Astrocyte of the spinal cord (primary cell): ENCODE measurements at regions not wholly inside any gene's neighbourhood (a gene's known extent, or its start where the extent isn't known, plus 50 kb on each side); places are given as distances from the start of the nearest gene placed in this dataset.

Experiments
- DNase-seq: peaks from one replicate; pipeline ENCODE4 v3.0.0; 2011; ENCODE audit warnings: low read depth, low spot score
- H3K4me3 ChIP-seq: 2 replicates; pipeline ENCODE4 v1.5.1; 2011; ENCODE audit warnings: low read depth, mild to moderate bottlenecking, low read length, moderate library complexity
- CTCF ChIP-seq: IDR thresholded peaks from 2 replicates; pipeline ENCODE4 v1.5.1; 2012; ENCODE audit warnings: low read depth, mild to moderate bottlenecking, low read length, inconsistent platforms
- in situ Hi-C: cut with HindIII; loops from 2 replicates; pipeline ENCODE4 v1.10.0; 2017; ENCODE audit warnings: low sequenced_read_pairs

GRCh38 chr4:20386906-20387305, 135.2 kb downstream of the SLIT2 start:
- H3K4me3 ChIP-seq: no peak overlapping the region
- in situ Hi-C loops: no loop called here
- no peak for TF ChIP-seq CTCF
- no peak for DNase-seq

GRCh38 chr4:20391198-20391597, 139.5 kb downstream of the SLIT2 start:
- TF ChIP-seq CTCF: no peak
- in situ Hi-C loops: no loop called here
- DNase-seq: peak; percentile 50
- H3K4me3 ChIP-seq: no peak overlapping the region

- no peak for TF ChIP-seq CTCF
- in situ Hi-C loops: no loop called here
- H3K4me3 ChIP-seq: no peak overlapping the region
- no peak for DNase-seq
Observed at GRCh38 chr4:20391912-20392311, 140.2 kb downstream of the SLIT2 start.

- H3K4me3 ChIP-seq: no peak overlapping the region
- in situ Hi-C loops: no loop called here
- peak; percentile 50 for DNase-seq
- TF ChIP-seq CTCF: no peak
Observed at GRCh38 chr4:20393486-20394100, 141.9 kb downstream of the SLIT2 start.

GRCh38 chr4:20394512-20394911, 142.8 kb downstream of the SLIT2 start:
- no peak overlapping the region for H3K4me3 ChIP-seq
- in situ Hi-C loops: no loop called here
- TF ChIP-seq CTCF: no peak
- no peak for DNase-seq

- H3K4me3 ChIP-seq: no peak overlapping the region
- TF ChIP-seq CTCF: peak; percentile 67
- in situ Hi-C loops: no loop called here
Observed at GRCh38 chr4:20395160-20395773, 143.6 kb downstream of the SLIT2 start.

More at GRCh38 chr4:20395160-20395773, 143.6 kb downstream of the SLIT2 start:
- no peak for DNase-seq
